Astrocyte of the spinal cord (primary cell): ENCODE measurements at regions not wholly inside any gene's neighbourhood (a gene's known extent, or its start where the extent isn't known, plus 50 kb on each side); places are given as distances from the start of the nearest gene placed in this dataset.

ENCODE experiments used
- DNase-seq: peaks from one replicate; pipeline ENCODE4 v3.0.0; 2011; ENCODE audit warnings: low read depth, low spot score
- H3K4me3 ChIP-seq: 2 replicates; pipeline ENCODE4 v1.5.1; 2011; ENCODE audit warnings: low read depth, mild to moderate bottlenecking, low read length, moderate library complexity
- CTCF ChIP-seq: IDR thresholded peaks from 2 replicates; pipeline ENCODE4 v1.5.1; 2012; ENCODE audit warnings: low read depth, mild to moderate bottlenecking, low read length, inconsistent platforms
- in situ Hi-C: cut with HindIII; loops from 2 replicates; pipeline ENCODE4 v1.10.0; 2017; ENCODE audit warnings: low sequenced_read_pairs

- no peak for TF ChIP-seq CTCF
- DNase-seq, result no peak
- in situ Hi-C loops, result no loop called here
- H3K4me3 ChIP-seq, result no peak overlapping the region
Observed at GRCh38 chr7:88681682-88682081, 77.8 kb upstream of the ZNF804B start.

GRCh38 chr7:88670536-88670935, 89.0 kb upstream of the ZNF804B start:
- in situ Hi-C loops, result no loop called here
- no peak for DNase-seq
- TF ChIP-seq CTCF, result no peak
- no peak overlapping the region for H3K4me3 ChIP-seq

GRCh38 chr7:88669913-88670312, 89.6 kb upstream of the ZNF804B start:
- in situ Hi-C loops, result no loop called here
- TF ChIP-seq CTCF, result no peak
- H3K4me3 ChIP-seq, result no peak overlapping the region
- no peak for DNase-seq

- no peak for DNase-seq
- in situ Hi-C loops, result no loop called here
- H3K4me3 ChIP-seq, result no peak overlapping the region
- TF ChIP-seq CTCF, result no peak
Observed at GRCh38 chr7:88668591-88668990, 90.9 kb upstream of the ZNF804B start.

- no peak for TF ChIP-seq CTCF
- in situ Hi-C loops, result no loop called here
- no peak for DNase-seq
- no peak overlapping the region for H3K4me3 ChIP-seq
Observed at GRCh38 chr7:88666626-88667025, 92.9 kb upstream of the ZNF804B start.

GRCh38 chr7:88665892-88666514, 93.5 kb upstream of the ZNF804B start:
- in situ Hi-C loops, result no loop called here

More at GRCh38 chr7:88665892-88666514, 93.5 kb upstream of the ZNF804B start:
- no peak for DNase-seq
- H3K4me3 ChIP-seq, result no peak overlapping the region
- no peak for TF ChIP-seq CTCF
